GM19452 (cell line): ENCODE measurements at regions not wholly inside any gene's neighbourhood (a gene's known extent, or its start where the extent isn't known, plus 50 kb on each side); places are given as distances from the start of the nearest gene placed in this dataset.

Source experiments
- ATAC-seq: cut with Tn5 transposase; IDR thresholded peaks from one replicate; pipeline ENCODE4 v1.9.1; 2021; ENCODE audit not compliant: unreplicated experiment

DNA sequence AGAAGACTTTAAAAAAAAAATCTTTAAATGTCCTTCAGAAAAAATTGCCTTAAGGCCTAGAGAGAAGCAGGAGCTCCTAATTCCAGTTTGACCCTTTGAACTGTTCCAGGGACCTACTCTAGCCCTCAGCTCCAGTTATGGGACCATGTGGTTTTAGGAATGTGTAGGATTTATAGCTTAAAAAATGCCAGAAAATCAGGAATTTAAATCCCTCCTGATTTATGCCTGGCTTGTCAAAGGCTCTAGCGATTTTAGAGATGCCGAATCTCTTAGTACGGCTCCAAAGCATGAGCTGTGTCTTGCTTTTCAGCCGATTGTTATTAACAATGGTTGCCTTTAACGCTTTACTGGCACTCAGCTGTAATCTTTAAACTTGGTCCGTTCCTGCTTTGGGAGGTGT, 130.6 kb upstream of the NPVF start:
- no peak for ATAC-seq

DNA sequence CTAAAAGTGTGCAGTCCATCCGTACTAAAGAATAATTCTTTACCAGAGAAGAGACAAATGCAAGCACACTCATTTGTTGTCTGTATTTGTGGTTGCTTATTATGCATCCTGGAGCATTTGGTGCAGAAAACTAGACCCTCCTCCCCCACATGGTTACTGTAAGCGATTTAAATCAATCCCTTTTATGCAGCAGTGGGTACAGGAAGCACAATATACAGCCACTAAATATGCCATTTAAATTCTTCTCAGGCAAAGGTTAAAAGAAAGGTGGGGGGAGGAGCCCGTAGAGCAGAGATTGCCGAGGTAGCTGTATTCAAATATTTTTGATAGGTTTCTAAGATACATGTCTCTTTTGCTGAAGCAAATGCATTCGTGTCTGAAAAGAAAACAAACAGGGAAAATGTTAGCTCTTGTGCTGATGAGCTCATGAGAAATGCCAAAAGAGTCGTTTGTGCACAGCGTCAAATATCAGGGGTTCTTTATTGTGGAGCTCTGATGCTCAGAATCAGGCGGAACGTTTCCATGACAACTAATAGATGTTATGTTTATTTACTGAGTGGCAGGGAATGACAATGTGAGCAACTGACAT, 131.3 kb upstream of the NPVF start:
- ATAC-seq: no peak

DNA sequence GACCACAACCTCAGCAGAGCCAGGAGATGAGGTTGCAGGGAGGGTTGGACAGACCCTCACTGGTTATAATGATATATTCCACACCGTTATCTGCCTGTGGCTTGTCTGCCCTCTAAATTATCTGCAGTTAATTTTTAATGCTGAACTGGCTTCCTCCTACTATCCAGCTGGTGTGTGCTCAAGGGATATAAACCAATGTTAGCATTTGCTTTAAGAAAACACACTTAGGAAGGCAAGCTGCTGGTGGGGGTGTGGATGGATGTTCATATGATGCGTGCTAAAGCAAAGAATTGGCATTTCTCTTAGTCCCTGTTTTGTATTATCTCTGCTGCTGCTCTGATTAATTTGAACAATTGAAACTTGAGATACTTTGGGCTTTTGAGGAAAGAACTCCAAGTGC, 132.2 kb upstream of the NPVF start:
- no peak for ATAC-seq

DNA sequence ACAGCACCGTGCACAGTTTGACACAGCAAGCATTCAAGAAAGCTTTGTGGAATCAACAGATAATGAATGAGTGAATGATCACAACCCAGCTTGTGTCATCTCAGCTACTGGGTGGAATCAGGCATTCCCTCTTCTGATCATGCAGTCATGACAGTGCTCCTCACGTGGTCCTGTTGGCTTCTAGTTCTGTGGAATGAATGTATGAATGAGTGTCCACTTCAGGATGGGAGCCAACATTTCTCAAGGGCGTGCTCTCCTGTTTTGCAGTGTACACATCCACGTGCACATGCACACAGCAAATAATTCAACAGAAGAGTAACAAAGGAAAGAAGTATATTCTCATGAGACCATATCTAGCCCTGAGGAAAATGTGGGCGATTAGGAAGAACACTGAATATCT, 133.1 kb upstream of the NPVF start:
- no peak for ATAC-seq

DNA sequence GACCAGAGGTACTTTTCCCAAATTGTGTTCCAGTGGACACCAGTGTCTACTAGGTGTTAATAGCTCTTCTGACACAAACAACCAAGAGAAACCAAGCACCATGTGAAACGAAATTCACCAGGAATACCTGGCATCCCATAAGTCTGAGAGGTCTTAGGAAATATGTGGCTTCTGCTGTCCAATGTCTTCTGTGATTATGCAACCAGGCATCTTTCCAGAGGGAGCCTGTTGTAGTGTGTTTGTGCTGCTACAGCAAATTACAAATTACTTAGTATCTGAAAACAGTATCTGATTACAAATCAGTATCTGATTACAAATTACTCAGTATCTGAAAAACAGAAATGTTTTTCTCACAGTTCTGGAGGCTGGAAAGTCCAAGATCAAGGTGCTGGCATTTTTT, 133.6 kb upstream of the NPVF start:
- ATAC-seq: no peak

DNA sequence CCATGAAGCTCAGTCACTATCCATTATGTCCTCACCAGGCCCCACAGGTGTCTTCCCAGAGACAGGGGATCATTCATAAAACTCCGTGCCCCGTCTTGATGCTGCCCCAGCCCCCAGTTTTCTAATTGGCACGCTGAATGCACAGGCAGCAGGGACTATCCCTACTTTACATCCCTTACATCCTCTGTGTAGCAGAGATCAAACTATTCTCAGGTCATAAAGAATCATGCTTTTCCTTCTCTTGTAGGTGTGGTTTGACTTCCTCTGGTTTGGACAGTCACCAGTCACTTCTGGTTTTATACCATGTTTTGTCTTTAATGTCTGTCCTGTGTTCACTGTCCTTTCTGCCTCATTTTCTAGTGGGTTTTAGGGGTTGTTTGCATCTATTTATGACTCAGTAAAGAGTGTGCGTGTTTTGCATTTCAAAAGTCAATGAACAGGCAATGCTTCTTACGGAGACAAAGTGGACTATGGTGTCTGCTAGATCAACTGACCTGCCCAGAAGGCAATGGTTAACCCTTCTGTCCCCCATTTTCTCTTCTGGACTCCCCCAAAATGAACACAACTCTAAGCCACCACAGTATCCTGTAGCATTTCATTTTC, 140.4 kb upstream of the NPVF start:
- ATAC-seq: no peak

DNA sequence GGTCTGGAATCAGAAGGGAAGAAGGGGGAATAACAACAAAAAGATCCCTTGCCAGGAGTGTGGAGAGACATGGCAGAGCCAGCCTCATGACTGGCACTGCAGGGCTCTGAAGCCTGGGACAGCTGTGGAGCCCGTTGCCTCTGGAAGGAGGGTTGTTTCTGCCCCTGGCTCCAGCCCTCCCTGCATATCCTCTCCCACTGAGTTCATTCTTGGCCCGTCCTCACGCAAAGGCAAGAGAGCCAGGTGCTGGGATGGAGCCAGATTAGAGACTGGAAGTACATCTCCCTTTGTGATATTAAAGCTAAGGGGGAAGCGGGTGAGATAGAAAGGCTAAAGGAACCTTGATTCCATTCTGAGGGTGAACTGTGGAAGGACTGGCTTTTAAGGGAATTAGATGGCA, 141.5 kb upstream of the NPVF start:
- no peak for ATAC-seq

DNA sequence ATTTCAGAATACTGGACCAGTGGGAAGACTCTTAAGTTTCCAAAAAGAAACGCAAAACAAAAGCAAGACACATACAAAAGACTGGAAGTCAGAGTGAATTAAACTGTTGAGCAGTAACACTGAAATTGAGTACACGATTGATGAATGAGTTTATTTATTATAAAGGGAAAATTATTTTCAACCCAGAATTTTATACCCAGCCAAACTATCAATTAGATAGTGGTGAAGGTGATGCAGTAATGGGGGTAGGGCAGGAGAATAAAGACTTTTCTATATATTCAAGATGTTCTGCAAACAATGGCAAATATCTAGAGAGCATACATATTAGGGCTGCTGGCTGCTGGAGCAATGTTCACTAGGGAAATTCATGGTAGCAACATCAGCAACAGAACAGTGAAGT, 143.7 kb upstream of the NPVF start:
- ATAC-seq: no peak

DNA sequence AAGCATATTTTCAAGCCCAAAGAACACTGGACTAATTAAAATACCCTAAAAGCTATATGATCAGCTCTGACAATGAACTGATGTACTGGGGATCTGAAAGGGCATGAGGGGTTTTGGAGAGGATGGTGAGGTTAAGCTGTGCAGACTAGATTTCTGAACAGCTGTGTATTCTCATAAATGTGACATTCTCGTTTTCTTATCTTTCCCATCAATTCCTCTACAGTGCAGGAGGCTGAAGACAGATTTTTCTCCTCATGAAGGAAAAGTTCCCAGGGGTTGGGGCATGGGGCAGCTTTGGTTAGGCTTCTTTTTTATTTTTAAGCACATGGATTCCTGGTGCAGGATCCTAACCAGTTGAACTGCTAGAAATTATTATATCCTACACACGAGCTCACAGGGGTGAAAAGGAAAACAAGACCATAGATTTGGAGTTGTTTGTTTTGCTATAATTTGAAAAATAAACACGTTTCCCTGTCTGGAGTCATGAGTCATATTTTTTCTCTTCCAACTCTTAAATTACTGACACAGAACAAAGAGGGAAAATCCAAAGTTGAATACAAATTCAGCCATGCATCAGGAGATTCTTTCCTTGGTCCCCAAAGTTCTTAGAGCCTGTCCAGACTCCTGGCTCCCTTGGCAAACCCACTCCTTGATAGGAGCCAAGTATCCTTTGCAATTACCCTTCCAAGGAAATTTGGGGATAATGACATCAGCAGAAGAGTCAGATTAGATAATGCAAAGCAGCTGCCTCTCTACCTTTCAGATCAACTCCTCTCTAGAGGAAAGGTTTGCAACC, 147.7 kb upstream of the NPVF start:
- ATAC-seq: no peak

DNA sequence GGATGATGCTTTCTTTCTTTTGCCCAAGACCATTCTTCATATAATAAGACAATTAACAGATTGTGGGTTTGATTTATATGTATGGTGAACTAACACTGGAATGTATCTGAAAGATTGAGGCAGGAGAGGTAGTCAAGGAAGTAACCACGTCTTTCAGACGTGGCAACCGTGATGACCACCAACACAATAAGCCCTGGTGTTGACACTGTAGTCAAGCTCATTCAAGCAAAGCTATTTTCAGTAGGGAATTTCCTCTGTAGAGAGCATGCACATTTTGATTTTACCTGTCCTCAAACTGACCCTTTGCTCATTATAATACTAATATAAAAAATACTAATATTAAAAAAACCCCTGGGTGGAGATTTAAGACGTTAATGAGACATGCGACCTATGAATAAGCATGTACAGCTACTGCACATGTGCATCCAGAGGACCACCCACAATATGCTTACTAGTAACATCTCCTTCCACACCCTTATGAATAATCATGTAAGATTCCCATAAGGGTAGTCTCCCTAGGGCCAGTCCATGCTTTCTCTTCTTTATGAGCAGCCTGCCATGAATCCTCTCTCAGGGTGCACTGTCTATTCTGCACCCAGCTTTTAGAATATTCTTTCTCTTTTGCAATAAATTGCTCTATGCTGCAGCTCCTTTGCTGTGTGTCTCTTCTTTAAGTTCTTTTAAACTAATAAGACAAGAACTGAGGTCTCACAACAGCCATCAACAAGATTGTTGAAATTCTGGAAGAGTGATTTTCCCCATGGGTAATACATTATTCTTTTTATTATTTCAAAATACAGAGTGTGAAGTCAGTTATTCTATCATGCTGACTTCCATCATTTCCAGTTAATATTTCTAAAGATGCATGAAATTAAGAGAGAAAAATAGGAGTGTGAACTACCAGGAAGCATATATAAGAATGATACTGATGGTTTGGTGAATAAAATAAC, 151.3 kb upstream of the NPVF start:
- ATAC-seq: no peak

DNA sequence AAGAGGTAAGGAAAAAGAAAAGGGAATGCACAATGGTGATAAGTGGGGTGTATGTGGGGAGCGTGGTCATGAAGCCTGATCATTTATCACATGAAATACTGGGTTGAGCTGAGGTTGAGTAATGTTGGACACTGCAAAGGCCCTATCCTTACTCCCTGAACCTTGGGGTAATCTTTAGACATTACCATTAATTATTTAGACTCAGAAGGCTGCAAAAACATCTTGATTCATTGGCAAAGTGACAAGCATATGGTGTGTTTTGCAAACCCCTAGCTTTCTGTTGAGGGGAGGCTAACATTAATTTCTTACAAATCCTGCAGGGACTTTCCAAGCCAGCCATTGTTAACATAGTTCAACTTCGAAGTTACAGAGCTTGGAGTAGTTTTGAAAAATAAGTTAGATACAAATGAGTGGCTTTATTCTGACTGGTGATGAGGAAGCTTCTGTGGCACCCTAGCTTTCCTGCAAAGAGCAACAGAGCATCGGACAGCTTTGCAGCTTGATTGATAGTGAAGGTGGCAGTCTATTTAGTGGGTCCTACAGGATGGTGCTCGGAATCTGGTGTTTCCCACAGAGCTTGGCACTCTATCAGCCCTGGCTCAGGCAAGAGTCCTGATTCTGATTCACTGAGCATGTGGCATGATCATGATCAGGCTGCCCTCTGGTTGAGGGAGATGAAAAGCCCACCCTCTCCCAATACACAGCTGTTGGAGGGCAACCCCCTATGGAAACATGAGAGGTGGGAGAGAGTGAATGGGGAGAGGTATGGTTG, 153.7 kb upstream of the NPVF start:
- ATAC-seq: no peak

DNA sequence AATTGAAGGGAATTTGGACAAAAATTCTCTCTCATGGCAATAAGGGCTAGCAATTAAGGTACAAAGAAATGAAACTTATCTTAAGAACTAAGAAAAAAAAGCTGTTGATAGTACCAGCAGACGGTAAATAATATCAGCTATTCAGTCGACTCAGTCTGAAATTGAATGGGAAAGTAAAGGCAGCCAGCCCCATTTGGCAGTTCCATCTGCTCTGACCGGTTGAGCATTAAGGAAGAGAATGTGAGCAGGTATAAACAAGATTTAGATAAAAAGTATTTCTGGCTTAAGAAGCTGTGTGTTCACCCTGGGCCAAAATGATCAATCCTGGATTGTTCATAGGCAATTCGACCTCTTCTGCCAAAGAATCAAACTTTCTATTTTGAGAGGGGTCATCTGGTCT, 154.6 kb upstream of the NPVF start:
- ATAC-seq: no peak

DNA sequence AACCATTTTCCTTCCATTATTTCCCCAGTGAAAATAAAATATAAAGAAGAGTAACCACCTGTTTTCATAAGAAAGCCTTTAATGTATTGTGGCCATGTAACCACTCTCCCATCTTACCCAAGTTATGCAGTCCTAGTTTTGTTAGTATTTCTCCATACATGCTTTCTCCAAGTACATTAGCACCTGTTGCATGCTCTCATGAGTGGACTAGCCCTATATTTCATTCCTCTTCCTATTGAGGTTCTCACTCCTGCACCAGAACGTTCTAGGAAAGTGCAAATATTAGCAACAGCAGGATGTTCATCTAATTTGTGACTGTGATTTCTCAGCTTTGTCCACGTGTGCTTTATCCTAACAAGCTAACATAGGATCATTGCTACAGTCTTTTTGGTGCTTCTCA, 155.1 kb upstream of the NPVF start:
- no peak for ATAC-seq

DNA sequence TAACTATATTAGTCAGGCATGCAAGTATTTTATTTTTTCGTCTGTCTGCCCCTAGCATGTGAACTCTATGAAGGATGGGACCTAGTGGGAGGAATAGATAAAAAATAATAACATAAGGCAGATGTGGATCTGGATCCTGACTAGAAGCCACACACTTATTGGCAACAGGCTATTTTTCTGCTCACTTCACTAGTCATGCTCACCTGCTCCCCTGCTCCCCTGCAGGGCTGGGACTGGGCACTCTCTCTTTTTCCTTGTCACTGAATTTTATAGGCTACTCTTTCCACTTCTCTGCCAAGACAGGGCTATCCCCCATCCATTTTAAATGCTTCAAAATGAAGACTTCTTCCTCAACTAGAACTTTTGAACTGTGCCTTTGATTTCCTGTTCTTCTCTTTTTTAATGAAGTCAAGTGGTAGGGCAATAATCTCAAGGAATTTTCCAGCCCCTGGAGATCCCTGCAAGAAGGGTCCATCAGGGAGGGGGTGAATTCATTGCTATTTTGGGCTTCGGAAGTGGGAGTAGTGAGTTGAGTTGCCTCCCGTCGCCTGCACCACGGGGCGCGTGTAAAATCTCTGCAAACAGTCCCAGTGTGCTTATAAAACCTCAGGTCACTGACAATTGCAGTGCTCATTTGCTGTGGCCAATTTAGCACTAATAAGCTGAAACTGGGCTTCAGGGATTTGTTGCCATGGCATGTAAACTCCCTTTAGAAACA, 156.7 kb upstream of the NPVF start:
- no peak for ATAC-seq

DNA sequence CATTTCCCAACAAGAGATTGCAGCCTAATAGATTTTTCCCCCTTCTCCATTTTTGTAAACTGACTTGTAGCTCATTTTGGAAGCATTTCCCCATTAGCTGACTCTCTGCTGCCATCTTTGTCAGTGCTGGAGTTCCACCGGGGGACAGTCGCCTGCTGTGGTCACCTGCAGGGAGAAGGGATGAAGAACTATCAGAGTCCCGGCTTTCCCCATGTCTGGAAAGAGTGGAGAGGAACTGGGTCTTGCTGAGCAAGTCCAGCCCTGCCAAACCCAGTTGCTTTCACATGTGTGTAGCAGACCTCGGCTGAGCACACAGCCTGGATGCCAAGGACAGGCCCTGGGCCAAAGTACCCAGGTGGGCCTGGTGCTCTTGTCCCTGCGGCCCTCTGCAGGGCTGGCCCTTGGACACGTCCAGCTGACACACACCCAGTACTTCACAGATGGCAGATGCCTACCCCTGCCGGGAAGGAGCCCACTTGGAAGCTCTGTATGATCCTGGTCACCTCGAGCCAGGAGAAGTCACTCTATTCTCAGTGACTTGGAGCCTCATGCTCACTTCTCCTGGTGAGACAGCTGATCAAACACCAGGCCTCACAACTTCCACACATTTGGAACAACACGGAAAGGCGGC, 157.3 kb upstream of the NPVF start:
- ATAC-seq: no peak

DNA sequence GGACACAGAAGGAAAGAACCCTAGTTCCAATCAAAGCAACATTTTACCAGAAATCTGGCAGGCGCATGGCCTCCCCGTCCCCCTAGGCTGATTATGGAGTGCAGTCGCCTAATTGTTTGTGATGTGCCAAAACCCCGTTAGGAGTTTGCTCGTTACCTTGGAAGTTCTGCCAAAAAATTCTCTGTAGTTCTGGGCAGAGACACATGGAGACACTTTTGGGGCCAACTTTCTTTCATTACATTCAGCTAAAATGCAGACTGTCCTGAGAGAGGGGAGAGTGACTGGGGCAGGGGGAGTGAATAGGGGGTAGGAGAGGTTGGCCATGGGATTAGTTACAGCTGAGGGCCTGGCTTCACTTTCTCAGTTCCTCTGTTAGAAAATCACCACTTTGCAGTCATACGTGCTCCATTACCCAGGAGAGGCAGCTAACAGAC, 158.0 kb upstream of the NPVF start:
- no peak for ATAC-seq

DNA sequence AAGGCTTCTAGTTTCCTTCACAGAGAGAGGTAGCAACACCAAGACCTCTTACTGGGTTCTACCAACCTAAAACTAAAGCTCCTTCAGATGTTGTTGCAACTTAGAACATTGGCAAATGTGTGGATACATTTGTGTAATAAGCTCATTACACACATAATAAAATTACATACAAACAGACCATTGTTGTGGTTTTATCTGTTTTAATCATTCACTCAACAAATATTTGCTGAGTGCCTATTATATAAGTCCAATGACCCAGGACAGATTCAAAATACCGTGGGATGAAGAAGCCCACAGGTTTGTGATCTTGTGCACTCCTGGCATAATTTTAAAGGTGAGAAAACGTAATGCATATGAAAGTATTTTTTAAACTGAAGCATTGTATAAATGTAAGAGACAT, 160.4 kb upstream of the NPVF start:
- no peak for ATAC-seq

DNA sequence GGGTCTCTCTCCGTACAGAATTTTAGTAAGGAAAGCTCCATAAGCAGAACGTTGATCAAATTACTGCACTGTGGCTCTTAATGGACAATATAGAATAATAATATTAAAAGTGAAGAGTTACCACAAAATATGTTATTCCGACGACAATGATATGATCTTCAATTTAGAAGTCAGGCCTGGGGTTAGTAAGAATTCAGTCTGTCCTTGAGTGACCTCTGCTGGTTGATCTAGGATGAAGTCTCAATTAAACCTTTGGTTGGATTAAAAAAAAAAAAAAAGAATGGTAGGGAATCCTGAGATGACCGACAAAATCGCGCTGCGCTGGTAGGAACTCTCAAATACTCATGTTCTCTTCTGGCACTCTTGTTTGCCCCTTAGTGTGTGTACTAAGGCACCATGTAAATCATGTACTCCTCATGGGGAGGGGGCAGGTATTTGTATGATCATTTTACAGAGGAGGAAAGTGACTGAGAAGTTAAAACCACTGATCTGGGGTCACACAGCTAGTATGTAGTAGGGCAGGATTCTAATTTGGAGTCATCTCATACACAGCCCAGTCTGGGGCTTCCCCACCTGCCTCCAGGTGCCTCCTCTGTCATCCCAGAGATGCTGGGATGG, 161.3 kb upstream of the NPVF start:
- ATAC-seq: no peak

DNA sequence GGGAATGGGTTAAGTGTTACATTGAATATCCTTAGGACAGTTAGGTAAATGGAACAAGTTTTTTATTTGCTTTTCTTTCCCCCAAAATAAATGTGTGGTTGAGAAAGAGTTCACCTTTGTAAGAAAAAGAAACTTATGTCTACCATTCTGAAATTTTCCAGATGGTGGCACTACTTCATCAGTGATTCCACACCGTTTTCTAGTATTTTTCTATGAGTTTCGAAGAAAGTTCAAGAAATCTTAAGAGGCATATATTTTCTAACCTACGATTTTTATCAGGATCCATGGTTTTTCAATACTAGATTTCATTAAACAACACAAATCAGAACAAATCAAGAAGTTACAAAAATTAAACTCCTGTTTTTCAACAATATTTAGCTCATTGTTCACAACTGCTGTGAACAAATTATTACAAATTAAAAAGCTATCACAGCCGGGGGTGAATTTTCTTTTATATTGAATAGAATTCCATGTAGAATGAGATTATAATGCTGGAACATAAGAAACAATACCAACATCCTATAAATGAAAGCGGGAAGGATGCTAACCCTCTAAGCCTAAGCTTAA, 163.1 kb upstream of the NPVF start:
- no peak for ATAC-seq
